ENCODE measurements at regions not wholly inside any gene's neighbourhood (a gene's known extent, or its start where the extent isn't known, plus 50 kb on each side); places are given as distances from the start of the nearest gene placed in this dataset.

DNA sequence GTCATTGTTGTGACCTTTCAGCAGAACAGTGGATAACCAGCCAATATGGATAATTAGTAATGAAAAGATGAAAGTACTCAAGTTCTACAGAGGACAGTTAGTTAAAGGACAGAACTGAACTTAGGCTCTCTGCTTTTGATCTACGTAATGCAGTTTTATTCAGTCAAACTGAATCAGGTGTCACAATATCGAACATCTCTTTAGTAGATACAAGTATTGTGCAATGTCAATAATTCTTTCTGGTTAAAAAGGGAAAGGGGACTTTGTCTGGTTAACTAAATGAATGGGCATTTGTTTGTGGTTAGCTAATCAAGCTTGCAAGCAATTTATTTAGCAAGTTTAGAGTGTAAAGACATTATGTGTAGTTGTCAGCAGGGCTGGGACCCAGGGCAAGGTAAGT lies 562.2 kb upstream of the PTBP2 start:
- CTCF ChIA-PET (ENCODE audit: low intra/inter-chr PET ratio): no interaction called here
- no TSS peak for BruUV-seq (replicated peaks)
- H3K36me3 ChIP-seq (ENCODE audit: control insufficient read depth, insufficient read depth, low read length): no peaks in the 10 kb centered on the region
- in situ Hi-C loops (cut with MboI) (no loop called here), intact Hi-C loops (cut with micrococcal nuclease) (no loop called here)
- DNase-seq (ENCODE audit: extremely low read depth in 1 of 4, low spot score in 3 of 4) (no peak), ATAC-seq (no peak), FAIRE-seq (no peak)
- H2AFZ ChIP-seq (ENCODE audit: low read depth, low read length): no peak overlapping the region
- H3K9me3 ChIP-seq (replicated peaks; ENCODE audit: control insufficient read depth, insufficient read depth, low read depth, low read length): no peaks in the 10 kb centered on the region
- no peak overlapping the region for H3K9ac ChIP-seq (ENCODE audit: insufficient read depth in 1 of 2, low read depth in 2 of 2, low read length in 2 of 2)
- H3K4me2 ChIP-seq (ENCODE audit: insufficient read depth, low read length): no peak overlapping the region
- H3K79me2 ChIP-seq (ENCODE audit: control insufficient read depth, insufficient read depth, low read length): no peaks in the 10 kb centered on the region
- no peaks in the 10 kb centered on the region for H4K20me1 ChIP-seq (replicated peaks; ENCODE audit: control insufficient read depth, insufficient read depth, low read length)
- POLR2A ChIA-PET: no interaction called here
- H3K9me1 ChIP-seq (ENCODE audit: control insufficient read depth, insufficient read depth, low read length): no peaks in the 10 kb centered on the region
- H3K4me1 ChIP-seq (replicated peaks in 1 of 2; ENCODE audit: control insufficient read depth in 2 of 2, insufficient read depth in 2 of 2, low read length in 2 of 2): no peaks in the 10 kb centered on the region
- H3K27me3 ChIP-seq (ENCODE audit: control insufficient read depth in 2 of 2, insufficient read depth in 2 of 2, low read length in 2 of 2): no peaks in the 10 kb centered on the region
- 5% methylated on average over 2 of the region's 2 CpGs for WGBS (ENCODE audit: insufficient coverage, low coverage, missing lambda C conversion rate)
- no peak overlapping the region for H3K27ac ChIP-seq (ENCODE audit: extremely low read depth, low read depth, low read length)
- H3K4me3 ChIP-seq: no peak overlapping the region
- TF ChIP-seq CEBPB (tag; IDR thresholded peaks at IDR 0.05): 0 out of 2 replicates have a peak, but pooled peaks have one; percentile 24
- TF ChIP-seq LARP7 (IDR thresholded peaks at IDR 0.05): no peak
- no peak for TF ChIP-seq CEBPG (CRISPR knock-in tag; IDR thresholded peaks at IDR 0.05)
- TF ChIP-seq CEBPG (tag; conservative IDR thresholded peaks at IDR 0.05 in 1 of 2, IDR thresholded peaks at IDR 0.05 in 1 of 2): peak in 1 of 2 experiments; percentile 57; a peak in 2 of 4 replicates

DNA sequence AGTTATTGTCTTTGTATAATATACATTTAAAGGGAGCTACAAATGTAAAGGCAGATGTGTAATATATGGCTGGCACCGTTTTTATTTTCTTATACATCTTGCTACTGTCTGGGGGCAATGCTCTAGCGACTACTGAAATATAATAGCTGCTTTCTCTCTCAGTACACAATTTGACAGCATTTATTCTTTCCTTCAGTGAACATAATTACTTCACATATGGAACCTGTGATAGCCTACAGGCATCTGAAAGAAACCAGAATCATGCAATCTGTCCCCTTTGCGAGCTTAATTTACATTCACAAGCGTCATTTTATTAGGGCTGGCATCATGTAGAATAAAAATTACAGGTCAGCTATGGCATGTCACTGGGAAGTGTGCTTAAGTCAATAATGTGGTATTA lies 557.5 kb upstream of the PTBP2 start:
- Histone ChIP-seq H4K20me1 (replicated peaks; ENCODE audit: control insufficient read depth, insufficient read depth, low read length) (no peaks in the 10 kb centered on the region), H3K9ac (ENCODE audit: insufficient read depth in 1 of 2, low read depth in 2 of 2, low read length in 2 of 2) (no peak overlapping the region), H3K4me1 (replicated peaks in 1 of 2; ENCODE audit: control insufficient read depth in 2 of 2, insufficient read depth in 2 of 2, low read length in 2 of 2) (no peaks in the 10 kb centered on the region), H3K4me3 (no peak overlapping the region), H2AFZ (ENCODE audit: low read depth, low read length) (no peak overlapping the region), H3K27me3 (ENCODE audit: control insufficient read depth in 2 of 2, insufficient read depth in 2 of 2, low read length in 2 of 2) (no peaks in the 10 kb centered on the region), H3K27ac (ENCODE audit: extremely low read depth, low read depth, low read length) (no peak overlapping the region), H3K36me3 (ENCODE audit: control insufficient read depth, insufficient read depth, low read length) (no peaks in the 10 kb centered on the region), H3K79me2 (ENCODE audit: control insufficient read depth, insufficient read depth, low read length) (no peaks in the 10 kb centered on the region), H3K9me1 (ENCODE audit: control insufficient read depth, insufficient read depth, low read length) (no peaks in the 10 kb centered on the region), H3K4me2 (ENCODE audit: insufficient read depth, low read length) (no peak overlapping the region), H3K9me3 (replicated peaks; ENCODE audit: control insufficient read depth, insufficient read depth, low read depth, low read length) (no peaks in the 10 kb centered on the region; the same call in 1 of the 2 replicates)
- DNase-seq (ENCODE audit: extremely low read depth in 1 of 4, low spot score in 3 of 4): no peak
- intact Hi-C loops (cut with micrococcal nuclease): no loop called here
- no TSS peak for BruUV-seq (replicated peaks)
- CTCF ChIA-PET (ENCODE audit: low intra/inter-chr PET ratio): no interaction called here
- ATAC-seq: no peak
- in situ Hi-C loops (cut with MboI): no loop called here
- WGBS (ENCODE audit: insufficient coverage, low coverage, missing lambda C conversion rate): 2% methylated on average over 4 of the region's 4 CpGs
- TF ChIP-seq OTX1 (CRISPR knock-in tag; IDR thresholded peaks at IDR 0.05) (no peak), SRSF7 (optimal IDR thresholded peaks at IDR 0.05; ENCODE audit: low read depth, low read length) (no peak)
- no peak for FAIRE-seq
- POLR2A ChIA-PET: interaction anchor here (0.6 kb wide), 1 partner anchor 278 kb away, joined by 3 read pairs; no protein-coding TSS in a partner anchor
